ENCODE measurements at regions not wholly inside any gene's neighbourhood (a gene's known extent, or its start where the extent isn't known, plus 50 kb on each side); places are given as distances from the start of the nearest gene placed in this dataset.

DNA sequence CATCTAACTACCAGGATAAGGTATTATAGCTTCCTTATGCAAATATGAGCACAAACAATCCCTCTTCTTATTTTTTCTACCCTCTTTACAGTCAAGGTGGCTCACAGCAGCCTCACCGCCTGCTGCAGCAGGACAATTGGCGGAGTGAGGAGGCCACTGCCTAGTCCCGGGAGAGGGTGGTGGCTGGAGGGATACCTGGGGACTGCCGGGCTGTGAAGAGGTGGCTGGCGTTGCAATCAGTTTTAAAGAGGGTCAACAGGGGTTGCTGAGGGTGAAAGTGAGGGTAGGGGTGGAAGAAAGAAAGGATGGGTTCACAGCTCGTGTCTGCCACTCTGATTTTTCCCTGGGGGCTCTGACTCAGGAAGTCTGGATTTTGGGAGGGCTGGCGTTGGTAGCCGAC lies 105.1 kb upstream of the SLC6A6 start:
- TF ChIP-seq, protein P1, sequence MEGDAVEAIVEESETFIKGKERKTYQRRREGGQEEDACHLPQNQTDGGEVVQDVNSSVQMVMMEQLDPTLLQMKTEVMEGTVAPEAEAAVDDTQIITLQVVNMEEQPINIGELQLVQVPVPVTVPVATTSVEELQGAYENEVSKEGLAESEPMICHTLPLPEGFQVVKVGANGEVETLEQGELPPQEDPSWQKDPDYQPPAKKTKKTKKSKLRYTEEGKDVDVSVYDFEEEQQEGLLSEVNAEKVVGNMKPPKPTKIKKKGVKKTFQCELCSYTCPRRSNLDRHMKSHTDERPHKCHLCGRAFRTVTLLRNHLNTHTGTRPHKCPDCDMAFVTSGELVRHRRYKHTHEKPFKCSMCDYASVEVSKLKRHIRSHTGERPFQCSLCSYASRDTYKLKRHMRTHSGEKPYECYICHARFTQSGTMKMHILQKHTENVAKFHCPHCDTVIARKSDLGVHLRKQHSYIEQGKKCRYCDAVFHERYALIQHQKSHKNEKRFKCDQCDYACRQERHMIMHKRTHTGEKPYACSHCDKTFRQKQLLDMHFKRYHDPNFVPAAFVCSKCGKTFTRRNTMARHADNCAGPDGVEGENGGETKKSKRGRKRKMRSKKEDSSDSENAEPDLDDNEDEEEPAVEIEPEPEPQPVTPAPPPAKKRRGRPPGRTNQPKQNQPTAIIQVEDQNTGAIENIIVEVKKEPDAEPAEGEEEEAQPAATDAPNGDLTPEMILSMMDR (IDR thresholded peaks at IDR 0.05; ENCODE audit: low read length) = no peak
- TF ChIP-seq EZH2 (optimal IDR thresholded peaks at IDR 0.05; ENCODE audit: low read depth, low read length) (no peak), EZH2phosphoT487 (IDR thresholded peaks at IDR 0.05; ENCODE audit: low read length) (no peak)

All from MM.1S (cell line).